NCI-H1694 (cell line): ENCODE measurements at regions not wholly inside any gene's neighbourhood (a gene's known extent, or its start where the extent isn't known, plus 50 kb on each side); places are given as distances from the start of the nearest gene placed in this dataset.
"Not testable (repeated sequence)": the region's sequence is repeated elsewhere in the genome, so short reads cannot be mapped to it uniquely, and the experiment has no call there.

Experiments
- DNase-seq: peaks from one replicate; lab custom pipeline; 2025; lab: John Stamatoyannopoulos, UW

DNA sequence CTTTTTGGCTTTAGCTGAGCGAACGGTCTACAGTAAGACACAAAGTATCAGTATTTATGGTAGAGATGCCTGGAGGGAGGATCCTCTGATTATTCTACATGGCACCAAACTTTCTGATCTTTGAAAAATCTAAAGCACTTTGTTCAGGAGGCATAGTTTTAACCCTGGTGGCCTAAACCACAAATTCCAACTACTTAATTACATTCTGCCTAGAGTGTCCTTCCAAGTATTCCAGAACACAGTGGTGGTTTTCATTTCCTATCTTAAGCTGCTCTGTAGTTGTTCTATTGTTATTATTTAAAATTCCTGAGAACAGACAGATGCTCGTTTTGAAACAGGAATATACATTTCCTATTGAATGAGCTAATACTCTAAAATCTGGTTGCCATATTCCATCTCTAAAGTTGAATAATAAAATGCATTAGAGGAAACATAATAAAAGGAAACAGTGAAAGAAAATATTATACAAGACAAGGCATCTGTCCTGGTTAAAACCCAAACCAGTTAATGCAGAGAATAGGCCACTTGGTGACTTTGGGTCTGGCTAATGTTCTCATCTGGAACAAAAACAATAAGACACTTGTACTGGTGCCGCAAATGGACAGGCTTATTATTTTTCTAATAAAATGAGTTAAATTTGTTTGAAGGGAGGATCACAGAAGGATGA is 657.4 kb downstream of the SPRY1 start:
- no peak for DNase-seq

DNA sequence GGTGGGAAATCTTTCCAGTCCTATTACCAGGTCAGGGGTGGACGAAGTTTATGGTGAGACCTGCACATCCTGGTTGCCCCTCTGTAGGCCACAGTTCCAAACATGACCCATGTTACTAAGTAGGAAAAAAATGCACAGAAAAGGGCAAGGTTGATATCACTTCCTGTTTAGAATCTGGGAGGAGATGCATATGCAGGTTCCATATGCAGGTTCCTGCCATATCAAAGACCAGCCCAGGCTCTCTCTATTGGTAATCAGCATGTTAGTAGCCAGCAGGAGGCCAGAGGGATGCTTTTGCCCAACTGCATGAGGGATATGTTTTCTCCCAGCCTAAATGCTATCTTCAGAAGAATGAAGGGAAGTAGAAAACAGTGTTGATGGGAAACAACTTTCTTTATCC is 657.2 kb downstream of the ANKRD50 start:
- no peak for DNase-seq

DNA sequence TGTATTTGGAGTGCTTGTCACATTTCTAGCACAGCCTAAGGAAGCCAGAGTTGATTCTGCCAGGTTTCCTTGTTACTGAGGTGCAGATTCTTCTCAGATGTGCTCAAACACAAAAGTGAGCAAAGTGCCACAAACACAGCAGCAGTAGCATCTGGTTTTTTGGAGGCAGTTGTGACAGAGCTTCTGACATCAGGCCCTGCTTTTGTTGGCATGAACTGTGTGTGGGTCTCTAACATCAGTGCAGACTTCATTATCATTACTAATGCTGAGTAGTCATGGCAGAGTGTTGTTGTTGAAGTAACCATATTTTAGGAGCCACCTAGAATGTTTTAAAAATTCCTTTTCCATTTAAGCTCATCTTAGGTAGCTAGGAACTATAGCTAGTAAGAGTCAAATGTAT is 656.6 kb downstream of the ANKRD50 start:
- DNase-seq = no peak

DNA sequence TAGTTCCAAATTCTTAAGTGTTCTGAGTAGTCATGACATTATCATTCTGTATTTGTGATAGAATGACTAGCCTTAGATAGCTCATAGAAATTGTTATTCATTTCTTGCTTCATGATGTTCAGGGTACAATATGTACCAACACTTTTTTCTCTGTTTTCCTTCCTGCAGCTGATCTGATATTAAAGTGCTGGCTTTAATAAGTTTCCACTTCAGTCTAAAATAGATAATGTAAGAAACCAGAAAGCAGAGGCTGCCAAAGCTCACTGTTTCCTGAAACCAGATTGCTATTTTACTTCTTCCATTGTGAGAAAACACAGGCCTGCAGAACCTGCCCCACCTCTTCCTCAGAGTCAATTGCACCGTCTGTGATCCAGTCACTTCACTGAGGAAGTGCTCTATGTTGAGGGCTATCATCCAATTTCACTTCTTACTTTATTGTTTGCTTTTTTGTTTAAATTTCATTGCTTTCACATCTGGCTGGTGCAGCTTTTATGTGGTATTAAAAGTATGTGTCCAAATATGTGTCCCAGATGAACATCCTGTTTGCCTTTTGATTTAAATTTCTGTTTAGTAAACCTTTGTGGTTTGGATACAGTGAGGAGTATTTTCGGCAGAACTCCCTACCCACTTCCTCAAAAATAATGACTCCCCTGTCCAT is 652.1 kb downstream of the ANKRD50 start:
- no peak for DNase-seq

DNA sequence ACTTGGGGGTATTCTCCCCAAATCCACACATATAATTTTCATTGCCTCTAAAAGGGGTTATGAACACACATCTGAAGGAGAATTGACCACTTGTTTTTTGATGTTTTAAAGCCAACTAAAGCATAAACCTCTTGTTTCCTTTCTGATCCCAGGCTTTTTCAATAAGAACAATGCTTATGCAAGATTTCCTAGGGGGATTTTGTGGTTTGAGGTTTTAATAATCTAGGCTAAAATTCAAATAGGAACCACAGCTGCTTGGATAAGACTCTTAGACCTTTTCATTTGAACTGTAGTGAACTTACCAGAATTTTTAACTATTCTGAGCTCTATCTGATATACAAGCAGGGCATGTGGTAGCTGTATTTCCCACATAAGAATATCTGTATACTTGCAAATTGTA is 651.1 kb downstream of the ANKRD50 start:
- DNase-seq = no peak

DNA sequence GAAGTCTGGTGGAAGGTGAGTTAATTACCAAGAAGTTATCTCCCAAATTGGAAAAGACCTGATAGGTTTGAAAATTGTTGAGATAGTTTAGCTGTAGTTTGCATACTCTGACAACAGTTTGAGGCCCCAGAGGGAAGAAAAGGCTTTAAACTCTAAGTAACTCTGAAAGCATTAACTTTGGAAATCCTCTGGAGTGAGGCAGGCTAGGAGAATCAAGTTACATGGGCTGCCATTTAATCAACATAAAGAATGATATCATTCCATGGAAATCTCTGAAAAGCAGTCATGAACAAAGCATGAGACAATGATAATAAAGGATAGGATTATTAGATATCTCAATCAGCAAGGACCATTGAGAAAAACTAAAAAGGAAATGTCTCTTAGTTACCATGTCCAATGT is 647.1 kb downstream of the ANKRD50 start:
- no peak for DNase-seq

DNA sequence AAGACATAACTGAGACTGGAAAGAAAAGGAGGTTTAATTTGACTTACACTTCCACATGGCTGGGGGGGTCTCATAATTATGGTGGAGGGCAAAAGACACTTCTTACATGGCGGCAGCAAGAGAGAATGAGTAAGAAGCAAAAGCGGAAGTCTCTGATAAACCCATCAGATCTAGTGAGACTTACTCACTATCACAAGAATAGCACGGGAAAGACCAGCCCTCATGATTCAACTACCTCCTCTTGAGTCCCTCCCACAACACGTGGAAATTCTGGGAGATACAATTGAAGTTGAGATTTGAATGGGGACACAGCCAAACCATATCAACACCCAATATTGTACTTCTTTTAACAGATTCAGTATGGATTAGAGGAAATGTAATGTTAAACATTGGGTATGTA is 646.6 kb downstream of the ANKRD50 start:
- no peak for DNase-seq

DNA sequence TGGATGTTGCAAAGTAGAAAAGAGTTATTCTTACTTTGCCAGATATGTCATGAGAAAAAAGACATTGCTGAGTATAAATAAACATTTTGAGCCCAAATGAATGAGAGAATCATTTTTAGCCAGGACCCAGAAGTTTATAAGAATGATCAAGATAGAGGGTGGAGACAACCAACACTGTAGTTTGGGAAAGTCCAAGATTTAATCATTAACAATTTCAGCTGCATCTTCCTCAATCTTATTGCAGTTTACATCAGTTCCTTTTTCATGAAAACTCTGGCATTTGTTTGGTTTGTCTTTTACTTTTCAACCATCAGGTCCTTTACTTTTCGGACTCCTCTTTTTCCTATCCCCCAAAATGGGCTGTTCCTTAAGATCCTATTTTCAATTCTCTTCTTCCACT is 645.9 kb downstream of the ANKRD50 start:
- no peak for DNase-seq

DNA sequence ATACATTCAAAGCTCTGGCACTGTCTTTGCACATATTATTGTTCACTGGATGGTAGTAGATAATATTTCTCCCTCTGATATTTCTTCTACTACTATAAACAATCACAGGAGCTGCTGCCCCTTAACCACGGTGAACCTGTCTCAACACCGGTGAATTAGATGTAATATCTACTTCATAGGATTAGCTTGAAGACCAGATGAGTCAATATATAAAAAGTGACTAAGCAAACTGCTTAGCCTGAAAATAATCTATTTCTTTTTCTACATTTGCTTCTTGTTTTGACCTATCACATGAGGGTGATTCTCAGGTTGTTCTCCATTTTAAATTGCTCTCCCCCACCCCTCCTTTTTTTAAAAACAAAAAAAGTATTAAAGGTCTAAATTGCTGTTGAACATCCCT is 645.5 kb downstream of the ANKRD50 start:
- no peak for DNase-seq

DNA sequence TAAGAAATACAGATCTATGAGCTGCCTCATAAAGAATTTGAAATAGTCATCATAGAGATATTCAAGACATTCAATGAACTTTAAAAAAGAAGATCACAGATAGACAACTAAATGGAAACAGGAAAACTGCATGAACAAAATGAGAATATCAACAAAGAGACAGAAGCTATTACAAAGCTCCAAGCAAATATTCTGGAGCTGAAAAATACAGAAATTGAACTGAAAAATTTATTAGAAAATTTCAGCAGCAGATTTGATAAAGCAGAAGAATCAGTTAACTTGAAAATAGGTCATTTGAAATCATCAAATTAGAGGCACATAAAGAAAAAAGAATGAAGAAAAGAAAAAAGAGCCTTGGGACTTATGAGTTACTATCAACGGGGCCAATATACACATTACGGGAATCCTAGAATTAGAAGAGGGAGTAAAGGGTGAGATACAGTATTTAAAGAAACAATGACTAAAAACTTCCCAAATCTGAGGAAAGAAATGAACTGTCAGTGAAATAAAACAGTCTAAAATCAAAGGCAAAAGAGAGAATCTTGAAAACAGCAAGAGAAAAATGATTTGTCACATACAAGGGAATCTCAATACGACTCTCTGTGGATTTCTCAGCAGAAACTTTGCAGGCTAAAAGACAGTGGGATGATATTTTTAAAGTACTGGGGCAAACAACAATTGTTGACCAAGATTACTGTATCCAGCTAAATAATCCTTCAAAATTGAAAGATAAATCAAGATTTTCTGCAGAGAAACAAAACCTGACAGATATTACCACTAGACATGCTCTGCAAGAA is 641.6 kb downstream of the ANKRD50 start:
- no peak for DNase-seq

DNA sequence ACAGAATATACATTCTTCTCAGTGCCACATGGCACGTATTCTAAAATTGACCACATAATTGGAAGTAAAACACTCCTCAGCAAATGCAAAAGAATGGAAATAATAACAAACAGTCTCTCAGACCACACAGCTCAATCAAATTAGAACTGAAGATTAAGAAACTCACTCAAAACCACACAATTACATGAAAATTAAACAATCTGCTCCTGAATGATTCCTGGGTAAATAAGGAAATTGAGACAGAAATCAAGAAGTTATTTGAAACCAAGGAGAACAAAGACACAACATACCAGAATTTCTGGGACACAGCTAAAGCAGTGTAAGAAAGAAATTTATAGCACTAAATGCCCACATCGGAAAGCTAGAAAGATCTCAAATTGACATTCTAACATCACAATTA is 637.3 kb downstream of the ANKRD50 start:
- not testable (repeated sequence) for DNase-seq

DNA sequence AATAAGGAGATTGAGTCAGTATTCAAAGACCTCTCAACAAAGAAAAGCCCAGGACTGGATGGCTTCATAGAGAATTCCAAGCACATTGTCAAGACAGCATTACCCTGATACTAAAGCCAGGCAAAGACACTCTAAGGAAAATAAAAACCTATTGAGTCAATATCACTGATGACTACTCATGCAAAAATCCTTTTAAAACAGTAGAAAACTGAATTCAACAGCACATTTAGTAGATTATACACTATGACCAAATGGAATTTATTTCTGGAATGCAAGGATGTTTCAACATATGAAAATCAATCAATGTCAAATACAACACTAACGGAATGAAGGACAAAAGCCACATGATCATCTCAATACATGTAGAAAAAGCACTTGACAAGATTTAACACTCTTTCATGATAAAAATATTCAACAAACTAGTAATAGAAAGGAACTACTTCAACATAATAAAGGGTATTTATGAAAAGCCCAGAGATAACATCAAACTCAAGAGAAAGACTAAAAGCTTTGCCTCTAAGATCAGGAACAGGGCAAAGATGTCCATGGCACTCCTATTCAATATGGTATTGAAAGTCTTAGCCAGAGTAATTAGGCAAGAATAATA is 633.3 kb downstream of the ANKRD50 start:
- no peak for DNase-seq

DNA sequence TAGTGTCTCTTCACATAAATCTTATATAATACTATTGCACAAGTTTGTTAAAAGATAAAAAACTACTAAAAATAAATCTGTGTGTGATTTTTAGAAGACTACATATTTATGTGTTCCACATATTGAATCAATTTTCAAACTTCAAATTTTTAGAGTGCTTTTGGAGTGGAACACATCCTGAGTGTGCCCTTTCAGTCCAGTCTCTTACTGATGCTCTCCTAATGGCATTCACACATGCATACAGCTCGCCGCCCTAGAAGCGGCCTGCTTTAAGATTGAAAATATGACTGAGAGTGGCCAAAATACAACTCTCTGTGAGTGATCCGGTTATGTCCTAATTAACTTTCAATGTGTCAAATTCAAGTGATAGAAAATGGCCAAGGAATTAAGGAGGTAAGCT is 628.8 kb downstream of the ANKRD50 start:
- DNase-seq = no peak

DNA sequence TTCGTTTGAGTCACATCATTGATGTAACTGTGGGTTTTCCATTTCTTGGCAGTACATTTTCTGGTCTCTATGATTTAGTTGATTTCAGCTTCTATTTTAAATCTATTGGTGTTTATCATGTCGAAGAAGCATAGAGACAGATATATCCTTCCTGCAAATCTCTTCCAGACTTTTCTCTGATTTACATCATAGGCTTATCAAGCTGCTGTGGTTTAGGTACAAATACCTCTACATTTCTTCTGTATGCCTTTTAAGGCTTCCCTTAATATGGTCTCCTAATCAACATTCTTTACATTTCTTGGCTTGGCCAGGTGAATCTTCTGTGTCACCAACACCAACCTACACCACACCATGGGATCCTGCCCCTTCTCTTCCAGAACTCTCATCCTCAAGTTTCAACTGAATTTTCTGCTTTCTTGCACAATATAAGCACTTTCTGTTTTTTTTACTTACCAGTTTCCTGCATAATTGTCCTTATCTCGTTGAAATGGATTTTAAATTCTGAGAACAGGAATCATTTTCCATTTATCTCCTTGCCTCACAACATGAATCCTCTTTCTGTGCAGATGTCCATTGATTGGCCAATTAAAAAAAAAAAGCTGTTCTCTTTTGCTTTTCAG is 626.9 kb downstream of the ANKRD50 start:
- DNase-seq = no peak

DNA sequence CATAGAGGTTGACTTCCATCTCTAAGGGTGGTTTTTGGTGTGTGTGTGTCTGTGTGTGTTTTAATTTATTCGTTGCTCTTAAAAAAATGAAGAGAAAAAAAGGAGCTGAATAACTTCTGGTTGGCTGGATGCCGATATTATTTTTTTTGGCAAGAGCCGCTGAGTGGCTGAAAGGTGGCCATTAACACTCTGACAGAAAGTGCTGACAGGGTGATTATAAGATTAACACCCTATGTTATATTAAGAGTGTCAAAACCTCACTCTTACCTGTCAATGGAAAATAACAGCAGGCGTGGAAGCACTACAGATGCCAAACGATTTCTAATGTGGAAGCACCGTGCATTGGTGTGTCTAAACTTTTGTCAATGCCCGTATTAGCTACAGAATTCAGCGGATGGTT is 622.5 kb downstream of the ANKRD50 start:
- no peak for DNase-seq

DNA sequence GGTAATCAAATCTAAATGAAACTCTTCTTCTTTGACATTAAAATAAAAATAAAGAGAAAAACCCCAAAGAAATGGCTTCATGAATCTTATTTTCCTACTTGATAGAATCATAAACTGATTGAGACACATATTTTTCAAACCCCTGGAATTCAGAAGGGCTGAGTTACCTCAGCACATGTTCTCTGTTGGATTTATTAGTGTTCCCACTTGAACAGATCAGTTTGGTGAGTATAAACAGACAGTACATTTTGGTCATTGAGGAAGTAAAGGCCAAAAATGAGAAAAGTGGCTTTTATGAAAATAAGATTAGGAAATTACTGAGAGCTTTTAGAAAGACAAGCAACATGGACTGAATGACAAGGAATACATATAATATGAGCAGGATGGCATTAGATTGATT is 620.4 kb downstream of the ANKRD50 start:
- no peak for DNase-seq

DNA sequence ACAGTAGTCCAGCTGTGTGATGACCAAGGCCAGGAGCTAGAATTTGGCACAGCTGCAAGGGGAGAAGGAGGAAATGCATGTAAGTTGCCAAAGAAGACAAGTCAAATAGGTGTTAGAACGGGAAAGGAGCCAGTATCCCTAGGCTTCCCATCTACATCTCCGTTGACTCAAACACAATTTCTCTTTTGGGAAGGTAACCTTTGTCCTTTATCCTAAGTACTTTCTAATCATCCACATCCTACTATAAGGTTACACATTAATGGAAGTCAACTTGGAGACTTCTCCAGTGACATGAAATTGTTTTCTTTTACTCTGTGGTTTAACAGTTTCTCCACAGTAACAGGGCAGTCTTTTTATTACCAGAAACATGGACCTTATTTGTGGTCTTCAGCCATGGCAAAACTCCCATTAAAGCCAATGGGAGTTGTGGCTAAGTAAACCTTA is 620.0 kb downstream of the ANKRD50 start:
- DNase-seq = no peak

DNA sequence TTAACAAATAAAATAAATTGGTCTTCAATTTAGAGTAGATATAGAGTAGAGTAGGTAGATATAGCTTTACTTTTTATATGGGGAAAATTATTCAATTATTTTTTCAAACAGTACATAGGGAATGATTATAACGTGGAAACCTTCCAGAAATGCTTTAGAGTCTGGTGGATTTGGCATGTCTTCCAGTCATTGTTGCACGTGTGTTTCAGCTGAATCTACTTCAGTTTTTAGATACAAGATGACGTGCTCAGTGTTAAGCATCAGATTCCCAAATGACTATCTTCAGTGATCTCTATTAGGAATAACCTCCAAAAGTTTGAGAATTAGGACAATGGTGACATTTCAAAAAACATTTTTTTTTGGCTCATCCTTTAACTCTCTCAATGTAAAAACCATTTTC is 616.9 kb downstream of the ANKRD50 start:
- DNase-seq = no peak

DNA sequence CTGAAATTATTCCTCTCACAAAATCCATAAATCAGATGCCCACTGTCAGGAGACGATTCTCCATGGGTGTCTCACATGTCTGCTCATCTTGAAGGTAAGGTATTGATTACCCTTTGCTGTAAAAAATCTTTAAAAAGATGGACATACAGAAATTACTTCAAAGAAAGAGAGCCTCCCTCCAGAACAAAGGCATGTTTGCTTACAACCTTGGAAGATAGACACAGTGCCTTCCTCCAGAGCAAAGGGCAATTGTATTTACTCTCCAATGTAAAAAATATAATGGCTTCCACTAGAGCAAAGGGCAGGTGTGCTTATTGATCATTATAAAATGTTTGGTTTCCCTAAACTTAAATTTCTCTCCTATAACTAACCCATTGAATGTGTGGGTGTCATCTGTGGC is 616.2 kb downstream of the ANKRD50 start:
- DNase-seq = no peak

DNA sequence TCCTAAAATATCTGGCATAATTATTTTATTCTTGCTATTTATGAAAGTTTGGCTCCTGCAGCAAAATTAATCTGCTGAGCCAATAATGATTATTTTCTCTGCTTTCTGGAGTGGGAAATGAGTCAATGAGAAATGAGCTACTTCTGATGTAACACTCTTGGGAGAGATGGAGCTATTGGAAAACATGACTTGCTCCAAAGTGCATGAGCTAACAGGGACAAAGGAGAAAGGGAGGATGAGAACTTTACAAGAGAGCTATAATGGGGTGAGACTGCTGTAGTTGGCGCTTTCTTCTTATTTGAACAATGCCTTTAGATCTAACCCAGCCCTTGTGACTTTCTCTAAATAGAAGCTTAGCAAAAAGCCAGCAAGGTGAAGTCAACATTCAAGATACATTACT is 615.1 kb downstream of the ANKRD50 start:
- DNase-seq = no peak

DNA sequence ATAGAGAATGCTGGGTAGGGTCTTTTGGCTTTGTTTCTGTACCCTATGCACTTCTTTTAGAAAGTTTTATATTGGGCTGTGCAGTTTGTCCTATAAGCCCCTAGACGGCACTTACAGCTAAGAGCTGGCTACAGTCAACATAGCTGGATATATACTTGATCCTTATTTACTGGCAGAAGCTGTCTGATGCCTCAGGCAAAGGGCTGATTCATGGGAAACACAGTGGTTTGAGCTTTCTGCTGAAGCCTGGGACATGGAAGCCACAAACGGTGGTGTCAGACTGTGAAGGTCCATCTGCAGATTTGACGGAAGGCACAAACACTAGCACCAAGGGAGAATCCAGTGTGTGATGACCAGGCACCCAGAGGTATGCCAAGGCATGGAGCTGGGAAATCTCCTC is 608.4 kb downstream of the ANKRD50 start:
- no peak for DNase-seq

DNA sequence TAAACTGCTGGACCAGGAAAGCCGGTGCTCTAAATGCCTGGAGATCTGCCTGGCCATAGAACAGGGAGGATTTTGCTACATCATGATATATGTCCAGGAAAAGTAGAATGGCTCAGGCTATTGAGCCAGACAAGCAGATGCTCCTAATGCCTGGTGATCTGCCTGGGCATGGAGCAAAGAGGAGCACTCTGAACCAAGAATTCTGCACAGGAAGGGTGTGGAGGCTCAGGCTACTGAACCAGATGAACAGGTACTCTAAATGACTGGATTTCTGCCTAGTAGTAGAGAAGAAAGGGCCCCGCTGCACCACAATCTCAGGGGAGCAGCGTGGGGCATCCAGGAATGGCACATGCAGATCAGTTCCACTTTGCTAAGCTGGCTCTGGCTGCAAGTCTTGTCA is 607.9 kb downstream of the ANKRD50 start:
- DNase-seq = no peak
